GM18870 (cell line): ENCODE measurements at regions not wholly inside any gene's neighbourhood (a gene's known extent, or its start where the extent isn't known, plus 50 kb on each side); places are given as distances from the start of the nearest gene placed in this dataset.

Source experiments
- ATAC-seq: cut with Tn5 transposase; IDR thresholded peaks from one replicate; pipeline ENCODE4 v1.9.1; 2021; ENCODE audit warnings: moderate library complexity; ENCODE audit not compliant: unreplicated experiment

DNA sequence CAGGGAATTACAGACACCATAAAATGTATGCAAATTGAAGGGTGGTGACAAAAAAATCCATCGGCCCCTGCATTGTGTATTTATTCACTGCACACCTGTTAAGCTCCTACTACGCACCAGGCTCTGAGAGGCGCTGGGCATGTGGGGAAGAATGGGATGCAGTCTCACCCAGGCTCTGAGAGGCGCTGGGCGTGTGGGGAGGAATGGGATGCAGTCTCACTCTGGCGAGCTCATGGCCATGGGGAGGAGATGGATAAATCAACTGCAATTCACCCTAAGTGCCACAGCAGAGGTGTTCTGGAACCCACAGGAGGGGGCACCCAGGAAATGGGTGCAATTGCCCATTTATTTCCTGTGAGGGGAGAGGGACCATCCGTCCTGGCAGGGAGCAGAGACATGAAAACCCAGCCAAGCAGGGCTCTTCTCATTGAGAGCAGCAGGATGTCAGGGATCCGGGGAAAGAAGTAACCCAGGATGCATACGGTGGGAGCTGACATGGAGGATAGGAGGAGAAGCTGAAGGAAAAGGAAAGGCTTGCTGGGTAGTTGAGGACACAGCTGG, 798.7 kb downstream of the TBC1D22A start:
- no peak for ATAC-seq

GRCh38 chr22:47558828-47559700, 796.6 kb downstream of the TBC1D22A start:
- no peak for ATAC-seq

- ATAC-seq: no peak
Observed at GRCh38 chr22:47556473-47556872, 794.0 kb downstream of the TBC1D22A start.

- no peak for ATAC-seq
Observed at GRCh38 chr22:47553436-47553835, 791.0 kb downstream of the TBC1D22A start.

GRCh38 chr22:47552541-47553205, 790.2 kb downstream of the TBC1D22A start:
- no peak for ATAC-seq

GRCh38 chr22:47552024-47552423, 789.6 kb downstream of the TBC1D22A start:
- no peak for ATAC-seq

DNA sequence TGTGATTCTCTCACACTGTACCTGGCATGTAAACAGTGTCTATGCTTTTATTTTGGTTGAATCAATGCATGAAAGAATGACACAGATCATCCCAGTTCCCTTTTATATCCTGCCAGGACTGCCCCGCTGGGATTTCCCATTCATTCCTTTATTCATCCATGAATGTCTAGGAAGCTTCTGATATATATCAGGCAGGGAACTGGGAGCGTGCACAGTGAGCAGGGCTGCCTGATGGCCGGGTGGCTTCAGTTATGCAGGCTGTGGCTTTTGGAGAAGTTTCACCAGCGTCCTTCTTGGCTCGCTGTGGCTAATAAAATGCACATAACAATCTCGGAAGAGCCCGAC, 789.0 kb downstream of the TBC1D22A start:
- ATAC-seq: no peak

DNA sequence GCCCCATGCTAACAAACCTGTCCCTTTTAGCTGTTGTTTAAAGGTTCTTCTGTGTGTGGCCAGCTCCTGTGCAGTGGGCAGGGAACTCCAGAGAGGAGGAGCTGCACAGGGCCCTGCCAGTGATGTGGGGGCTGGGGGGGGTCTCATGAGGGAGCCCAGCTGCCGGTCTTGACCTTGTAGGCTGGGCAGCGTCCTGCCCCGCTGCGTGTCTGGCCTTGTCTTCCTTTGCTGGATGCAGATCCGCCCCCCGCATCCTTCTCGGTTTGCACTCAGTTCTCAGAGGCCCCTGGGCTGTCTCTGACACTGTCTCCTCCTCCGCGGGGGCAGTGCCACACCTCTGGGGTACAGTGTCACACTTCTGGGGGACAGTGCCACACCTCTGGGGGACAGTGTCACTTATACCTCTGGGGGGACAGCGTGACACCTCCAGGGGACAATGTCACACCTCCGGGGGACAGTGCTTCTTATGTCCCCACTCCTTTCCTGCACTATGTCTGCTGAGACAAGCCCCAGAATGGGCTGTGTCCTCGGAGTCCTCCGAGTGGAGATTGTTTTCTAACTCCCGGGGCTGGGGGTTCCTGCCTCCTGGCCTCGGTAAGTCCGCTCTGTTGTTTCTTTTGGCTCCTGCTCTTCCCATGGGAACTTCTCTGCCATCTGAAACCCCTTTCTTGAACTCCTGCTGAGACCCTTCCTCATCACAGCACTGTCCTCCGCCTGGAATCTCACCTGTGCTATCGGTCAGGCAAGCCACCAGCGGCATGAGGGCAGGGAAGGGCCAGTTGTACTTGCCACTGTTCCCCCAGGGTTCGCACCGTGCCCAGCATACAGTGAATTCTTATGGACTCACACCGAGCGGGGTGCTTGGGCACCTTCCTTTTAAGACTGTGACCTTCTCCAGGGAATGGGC, 788.3 kb downstream of the TBC1D22A start:
- ATAC-seq: no peak

DNA sequence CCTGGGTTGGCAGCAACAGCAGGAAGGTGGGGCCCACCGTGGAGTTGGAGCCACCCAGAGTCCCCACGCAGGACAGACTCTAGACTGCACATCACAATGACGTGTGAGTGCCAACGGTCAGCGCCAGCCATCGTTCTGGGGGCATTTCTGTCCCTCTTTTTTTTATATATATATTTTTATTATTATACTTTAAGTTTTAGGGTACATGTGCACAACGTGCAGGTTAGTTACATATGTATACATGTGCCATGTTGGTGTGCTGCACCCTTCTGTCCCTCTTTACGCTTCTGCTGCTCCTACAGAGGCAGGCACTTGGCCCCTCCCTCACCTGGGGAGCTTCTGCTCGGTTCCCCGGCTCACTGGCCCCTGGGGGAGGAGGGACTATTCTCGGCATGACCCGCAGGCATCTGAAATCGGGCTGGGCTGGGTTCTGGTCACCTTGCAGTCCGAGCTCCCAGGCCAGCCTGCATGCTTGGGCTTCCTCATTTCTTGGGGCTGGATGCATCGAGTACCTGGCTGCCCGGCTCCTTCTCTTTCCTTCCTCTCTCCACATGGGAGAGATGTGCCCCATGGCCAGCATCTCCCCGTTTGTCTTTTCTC, 787.4 kb downstream of the TBC1D22A start:
- no peak for ATAC-seq

DNA sequence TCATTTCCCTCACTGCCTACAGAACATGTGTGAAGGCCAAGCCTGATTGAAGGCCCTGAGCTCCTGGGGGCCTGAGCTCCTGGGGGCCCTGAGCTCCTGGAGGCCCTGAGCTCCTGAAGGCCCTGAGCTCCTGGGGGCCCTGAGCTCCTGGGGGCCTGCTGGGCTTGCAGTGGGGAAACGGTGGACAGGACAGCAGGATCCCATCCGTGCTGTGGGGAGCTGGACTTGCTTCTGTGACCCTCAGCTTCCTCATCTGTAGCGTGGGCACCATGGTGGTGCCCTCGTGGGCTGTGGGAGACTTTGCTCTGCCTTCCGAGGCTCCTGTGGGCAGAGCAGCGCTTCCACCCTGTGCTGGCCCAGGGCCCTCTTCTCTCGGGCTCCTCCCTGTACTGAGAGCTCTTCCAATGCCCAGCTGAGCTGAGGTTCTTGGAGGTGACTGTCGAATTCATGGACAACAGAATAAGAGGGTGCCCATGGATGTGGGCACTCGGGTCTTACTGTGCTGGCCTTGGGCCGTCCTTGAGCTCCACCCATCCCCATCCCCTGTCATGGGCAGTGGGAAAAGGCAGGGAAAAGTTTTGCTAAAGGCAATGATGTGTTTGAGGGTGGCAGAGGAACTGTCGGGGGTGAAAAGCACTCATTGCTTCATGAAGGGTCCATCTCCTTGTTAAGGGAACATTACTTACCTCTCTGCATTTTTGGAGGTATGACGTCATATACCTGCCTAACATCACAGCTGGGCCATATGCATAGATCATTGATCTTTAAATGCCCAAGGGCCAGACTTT, 786.7 kb downstream of the TBC1D22A start:
- no peak for ATAC-seq

DNA sequence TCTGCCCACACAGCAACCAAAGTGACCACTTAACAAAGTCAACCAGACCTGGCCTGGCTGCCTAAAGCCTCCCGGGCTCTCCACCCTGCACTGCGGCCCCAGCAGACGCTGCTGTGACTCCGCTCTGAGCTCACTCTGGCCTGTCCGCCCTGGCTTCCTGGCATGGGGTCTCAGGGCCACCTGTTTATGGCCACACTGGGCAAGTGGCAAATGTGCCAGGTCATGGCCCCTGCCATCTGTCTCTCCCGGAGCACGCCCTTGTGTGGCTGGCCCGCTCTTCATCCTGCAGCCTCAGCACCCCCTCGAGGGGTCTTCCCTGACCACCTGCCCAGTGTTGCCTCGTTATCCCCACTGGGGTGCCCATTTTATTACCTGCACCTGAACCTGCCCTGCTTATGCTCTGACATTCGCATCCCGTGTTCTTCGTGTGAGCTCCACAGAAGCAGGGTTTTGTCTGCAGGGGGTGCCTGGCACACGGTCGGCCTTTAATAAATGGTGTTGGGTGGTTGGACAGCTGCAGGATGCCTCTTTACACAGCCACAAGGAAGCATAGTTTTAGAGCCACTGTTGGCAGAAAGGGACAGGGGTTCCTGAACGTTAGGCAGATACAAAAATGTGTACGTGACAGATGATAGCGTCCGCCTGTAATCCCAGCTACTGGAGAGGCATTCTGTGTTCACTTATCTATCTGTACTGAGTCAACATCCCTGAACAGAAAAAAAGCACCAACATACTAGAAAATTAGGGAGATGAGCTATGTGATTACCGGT, 785.6 kb downstream of the TBC1D22A start:
- ATAC-seq: no peak

DNA sequence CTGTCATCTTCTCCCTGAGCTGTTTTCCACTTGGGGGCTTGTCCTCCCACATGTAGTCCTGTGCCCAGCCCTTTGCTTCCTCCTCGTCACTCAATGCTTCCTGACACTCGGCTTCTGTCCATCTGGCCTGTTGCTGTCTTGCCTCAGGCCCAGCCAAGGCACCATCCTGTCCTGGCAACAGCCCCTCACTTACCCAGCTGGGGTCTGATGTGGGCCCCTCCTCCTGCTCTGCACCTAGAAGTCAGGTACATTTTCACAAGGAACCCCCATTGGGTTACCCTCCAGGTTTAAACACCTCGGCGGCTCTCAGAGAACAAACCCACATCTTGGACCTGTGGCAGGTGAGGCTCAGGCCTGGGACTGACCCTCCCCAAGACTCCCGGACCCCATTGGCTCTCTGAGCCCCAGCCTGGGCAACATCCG, 784.8 kb downstream of the TBC1D22A start:
- ATAC-seq: no peak

DNA sequence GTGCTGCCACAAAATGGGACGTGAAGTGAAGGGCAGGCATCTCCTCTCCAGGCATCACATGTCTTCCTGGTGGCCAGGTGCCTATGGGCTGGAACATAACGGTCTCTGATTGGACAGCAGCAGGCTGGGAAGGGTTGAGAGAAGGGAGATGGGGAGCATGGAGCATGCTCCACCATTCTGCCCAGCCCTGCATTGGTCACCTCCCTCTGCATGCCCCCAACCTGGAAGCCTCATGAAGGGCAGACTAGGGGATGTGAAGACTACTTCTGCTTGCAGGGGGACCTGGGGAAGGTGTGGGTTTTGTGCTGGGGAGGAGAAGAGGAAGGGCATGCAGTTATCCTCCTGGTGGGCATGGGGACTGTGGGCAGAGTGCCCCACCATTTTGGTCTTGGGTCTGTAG, 782.2 kb downstream of the TBC1D22A start:
- ATAC-seq: no peak

DNA sequence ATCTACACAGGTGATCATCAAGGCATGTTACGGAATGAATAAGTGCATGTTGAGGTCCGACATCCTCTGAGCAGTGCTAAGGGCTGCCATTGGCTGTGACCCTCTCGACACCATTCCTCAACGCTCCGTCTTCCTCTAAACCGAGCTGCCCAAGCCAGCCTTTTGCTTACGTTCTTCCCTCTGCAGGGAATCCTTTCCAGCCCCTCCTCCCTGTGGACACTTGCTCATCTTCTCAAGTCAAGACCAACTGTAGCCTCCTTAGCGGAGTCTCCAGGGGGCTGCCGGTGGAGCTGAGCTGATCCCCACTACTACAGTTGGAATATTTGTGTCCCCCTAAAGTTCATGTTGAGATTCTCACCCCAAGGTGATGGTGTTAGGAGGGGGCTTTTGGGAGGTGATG, 781.0 kb downstream of the TBC1D22A start:
- no peak for ATAC-seq

DNA sequence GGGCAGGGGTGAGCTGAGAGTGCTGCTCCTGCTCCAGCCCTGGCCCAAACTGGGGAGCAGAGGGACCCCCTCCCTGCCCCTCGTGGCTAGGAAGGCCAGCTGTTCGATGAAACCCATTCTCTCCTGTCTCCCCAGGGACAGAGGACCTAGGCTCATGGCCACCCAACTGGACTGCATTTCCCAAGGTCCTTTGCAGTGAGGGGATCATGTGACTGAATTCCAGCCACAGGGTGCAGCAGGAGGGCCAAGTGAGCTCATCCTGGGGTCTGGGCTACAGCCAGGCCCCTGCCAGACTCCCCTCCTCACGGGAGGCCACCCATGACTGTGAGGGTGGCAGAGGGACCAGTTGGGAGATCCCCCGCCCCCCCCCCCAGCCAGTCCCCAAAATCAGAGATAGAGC, 777.6 kb downstream of the TBC1D22A start:
- no peak for ATAC-seq

GRCh38 chr22:47539374-47539773, 776.9 kb downstream of the TBC1D22A start:
- no peak for ATAC-seq

- ATAC-seq: no peak
Observed at GRCh38 chr22:47535681-47536080, 773.2 kb downstream of the TBC1D22A start.

GRCh38 chr22:47534804-47535410, 772.5 kb downstream of the TBC1D22A start:
- no peak for ATAC-seq
